SKM-1 treated with dmso at 0.1 percent for 144 hours (cell line): ENCODE measurements at regions not wholly inside any gene's neighbourhood (a gene's known extent, or its start where the extent isn't known, plus 50 kb on each side); places are given as distances from the start of the nearest gene placed in this dataset.
A peak's percentile ranks its signal among the peaks of the same experiment; 100 is the strongest.
"Not testable (repeated sequence)": the region's sequence is repeated elsewhere in the genome, so short reads cannot be mapped to it uniquely, and the experiment has no call there.

Source experiments
- DNase-seq: peaks from one replicate; lab custom pipeline; 2025; ENCODE audit not compliant: unreplicated experiment; lab: John Stamatoyannopoulos, UW

DNA sequence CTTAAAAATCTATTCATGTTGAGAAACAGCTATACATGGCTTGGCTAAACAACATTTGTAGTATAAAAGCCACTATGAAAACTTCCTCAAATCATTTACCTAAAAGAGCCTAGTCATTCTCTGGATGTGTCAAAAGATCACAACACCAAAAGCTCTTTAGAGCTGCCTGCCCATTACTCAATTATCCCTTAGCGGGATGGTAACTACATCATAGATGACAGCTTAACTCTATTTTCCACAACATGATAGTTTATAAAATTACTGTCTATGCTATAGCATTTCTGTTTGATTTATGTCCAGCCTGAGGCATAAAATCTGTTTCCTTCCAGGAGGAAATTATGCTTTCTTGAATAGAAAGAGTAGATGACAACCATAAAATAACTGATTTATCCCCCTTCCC lies 777.6 kb upstream of the HS3ST5 start:
- no peak for DNase-seq

DNA sequence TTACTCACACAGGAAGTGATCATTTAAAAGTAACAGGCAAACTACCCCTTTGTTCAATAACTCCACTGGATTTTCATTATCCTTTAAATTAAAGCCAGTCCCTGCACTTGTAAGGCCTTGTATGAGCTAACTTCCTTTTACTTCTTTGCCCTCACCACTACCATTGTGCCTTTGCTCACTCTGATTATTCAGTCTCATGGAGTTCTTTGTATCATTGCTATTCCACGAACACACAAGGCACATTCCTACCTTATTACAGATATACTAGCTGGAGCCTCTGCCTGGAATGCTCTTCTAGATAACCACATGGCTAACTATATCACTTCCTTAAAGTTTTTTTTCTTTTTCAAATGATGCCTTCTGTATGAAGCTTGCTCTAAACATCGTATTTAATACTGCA lies 748.6 kb upstream of the HS3ST5 start:
- DNase-seq, result no peak

DNA sequence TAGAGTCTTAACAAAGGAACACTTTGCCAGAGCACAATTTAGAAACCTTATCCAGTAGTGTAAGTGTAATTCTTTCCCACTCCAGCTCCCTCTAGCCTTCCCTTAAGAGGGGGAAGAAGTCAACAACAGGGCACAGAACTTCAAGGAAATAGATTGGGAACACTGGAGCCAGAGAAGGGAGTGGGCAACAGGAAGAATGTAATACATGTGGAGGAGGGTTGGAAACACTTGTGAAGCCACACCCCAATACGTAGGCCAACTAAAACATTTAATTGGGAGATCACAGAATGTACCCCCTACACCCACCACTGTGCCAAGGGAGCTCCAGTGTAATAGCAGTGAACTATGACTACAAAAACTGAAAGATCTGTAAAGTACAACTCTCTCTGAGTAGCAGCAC lies 735.7 kb upstream of the HS3ST5 start:
- no peak for DNase-seq

DNA sequence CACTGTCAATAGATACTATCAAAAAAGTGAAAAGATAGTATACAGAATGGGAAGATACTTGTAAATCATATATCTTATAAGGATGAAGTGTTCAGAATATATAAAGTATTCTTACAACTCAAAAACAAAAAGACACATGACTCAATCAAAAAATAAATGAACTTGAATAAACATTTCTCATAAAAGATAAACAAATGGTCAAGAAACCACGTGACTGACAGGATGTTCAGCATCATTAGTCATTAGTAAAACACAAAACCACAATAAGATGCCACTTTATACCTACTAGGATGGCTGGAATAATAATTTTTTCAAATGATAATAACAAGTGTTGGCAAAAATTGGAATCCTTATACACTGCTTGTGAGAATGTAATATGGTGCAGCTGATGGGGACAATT lies 729.1 kb upstream of the HS3ST5 start:
- no peak for DNase-seq

DNA sequence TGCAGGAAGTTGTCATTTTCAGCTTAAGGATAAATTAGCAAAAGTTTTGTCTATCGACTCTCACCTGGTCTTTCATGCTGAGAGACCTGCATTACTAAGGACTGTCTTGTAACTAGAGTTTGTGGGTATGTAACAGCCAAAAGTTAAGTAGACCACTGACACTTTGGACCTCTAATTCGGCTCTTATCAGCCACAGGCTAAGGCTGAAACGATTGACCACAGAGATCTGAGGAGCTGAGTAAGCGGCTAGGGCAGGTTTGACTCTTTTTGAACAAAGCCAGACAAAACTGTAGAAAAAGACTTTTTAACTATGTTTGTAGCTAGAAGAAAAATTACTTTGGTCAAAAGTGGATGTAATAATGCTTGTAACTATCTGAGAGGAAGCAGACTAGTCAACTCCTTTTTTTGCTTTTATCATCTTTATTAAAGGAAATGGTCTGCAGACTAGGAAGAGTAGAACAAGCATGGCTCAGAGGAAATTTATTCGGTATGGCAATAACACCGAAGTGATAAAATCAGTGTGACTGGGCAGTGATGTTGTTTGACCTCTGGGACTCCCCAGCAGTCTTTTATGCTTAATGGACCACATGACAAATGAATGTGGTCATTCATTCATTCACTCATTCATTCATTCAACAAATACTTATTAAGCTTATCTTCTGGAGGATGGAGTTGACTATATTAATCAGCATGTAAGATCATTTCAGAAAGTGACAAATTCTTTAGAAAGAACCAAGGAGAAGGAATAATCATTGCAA lies 725.0 kb upstream of the HS3ST5 start:
- no peak for DNase-seq

DNA sequence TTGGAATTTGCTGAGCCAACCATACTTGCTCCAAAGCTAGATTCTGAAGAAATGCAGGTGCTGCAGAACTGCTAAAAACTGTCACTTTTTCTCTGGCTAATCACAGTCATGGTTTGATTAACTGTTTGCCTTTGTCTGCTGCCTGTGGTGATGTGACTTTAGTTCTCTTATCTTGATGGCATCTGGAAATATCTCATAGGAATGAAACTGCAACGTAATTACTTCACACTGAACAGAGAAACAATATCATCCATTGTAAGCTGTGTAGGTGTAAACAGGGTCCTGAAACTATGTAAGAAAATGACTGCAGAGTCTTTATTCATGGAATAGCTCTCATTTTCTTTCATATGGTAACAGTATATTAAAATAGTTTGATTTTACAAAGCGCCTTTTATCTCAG lies 721.9 kb upstream of the HS3ST5 start:
- DNase-seq, result no peak

DNA sequence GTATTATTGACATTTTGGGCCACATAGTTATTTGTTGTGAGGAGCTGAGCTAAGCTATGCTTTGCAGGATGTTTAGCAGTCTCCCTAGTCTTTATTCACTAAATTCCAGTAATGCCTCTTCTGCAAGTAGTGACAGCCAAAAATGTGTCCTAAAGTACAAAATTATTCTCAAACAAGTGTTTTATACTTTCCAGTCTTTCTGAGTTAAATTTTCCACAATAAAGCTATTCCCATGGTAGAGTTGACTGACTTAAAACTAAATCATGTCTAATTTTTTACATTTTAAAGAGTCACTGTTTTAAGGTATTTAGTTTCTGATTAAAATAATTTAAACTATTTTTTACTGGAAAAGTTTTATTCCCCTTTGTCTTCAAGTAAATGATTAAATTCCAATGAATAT lies 717.8 kb upstream of the HS3ST5 start:
- no peak for DNase-seq

- no peak for DNase-seq
Observed at GRCh38 chr6:115058414-115059211, 715.8 kb upstream of the HS3ST5 start.

GRCh38 chr6:115055579-115055978 lies 712.8 kb upstream of the HS3ST5 start:
- DNase-seq, result no peak

- DNase-seq, result not testable (repeated sequence)
Observed at GRCh38 chr6:115054242-115054641, 711.4 kb upstream of the HS3ST5 start.

- no peak for DNase-seq
Observed at GRCh38 chr6:115053169-115053860, 710.5 kb upstream of the HS3ST5 start.

DNA sequence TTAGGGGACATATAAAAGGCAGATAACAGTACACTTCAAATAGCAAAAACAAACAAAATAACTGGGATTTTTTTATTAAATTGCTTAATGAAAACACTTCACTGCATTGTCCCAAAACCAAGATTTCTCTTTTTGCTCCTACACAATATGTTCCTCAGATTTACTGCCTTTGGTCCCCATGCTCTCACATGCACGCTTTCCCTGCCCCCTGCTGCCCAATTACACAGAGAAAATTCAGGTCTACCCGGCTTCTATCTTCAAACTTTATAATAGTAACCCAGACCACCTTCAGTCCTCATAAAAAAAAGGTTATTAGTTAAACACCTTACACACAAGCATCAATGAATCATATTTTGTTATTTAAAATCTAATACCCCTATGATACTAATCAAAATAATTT lies 673.8 kb upstream of the HS3ST5 start:
- no peak for DNase-seq

DNA sequence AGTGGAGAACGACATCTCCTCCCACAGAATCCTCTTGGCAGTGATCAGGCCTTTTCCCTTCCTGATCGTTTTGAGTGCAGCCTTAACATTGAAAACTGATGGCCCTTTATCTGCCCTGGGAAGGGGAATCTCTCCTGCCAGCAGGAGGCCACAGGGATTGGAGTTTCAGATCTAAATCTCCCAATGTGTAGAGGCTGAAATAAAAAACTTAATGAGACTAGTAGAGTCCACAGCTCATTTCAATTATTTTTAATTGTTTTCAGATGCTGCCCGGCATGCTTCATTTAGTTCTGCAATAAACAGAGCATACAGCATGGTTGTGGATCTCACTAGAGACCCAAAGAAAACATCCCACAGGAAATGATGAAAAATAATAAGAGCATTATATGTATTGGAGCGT lies 662.2 kb upstream of the HS3ST5 start:
- DNase-seq, result no peak

GRCh38 chr6:115004204-115004603 lies 661.4 kb upstream of the HS3ST5 start:
- DNase-seq, result no peak

DNA sequence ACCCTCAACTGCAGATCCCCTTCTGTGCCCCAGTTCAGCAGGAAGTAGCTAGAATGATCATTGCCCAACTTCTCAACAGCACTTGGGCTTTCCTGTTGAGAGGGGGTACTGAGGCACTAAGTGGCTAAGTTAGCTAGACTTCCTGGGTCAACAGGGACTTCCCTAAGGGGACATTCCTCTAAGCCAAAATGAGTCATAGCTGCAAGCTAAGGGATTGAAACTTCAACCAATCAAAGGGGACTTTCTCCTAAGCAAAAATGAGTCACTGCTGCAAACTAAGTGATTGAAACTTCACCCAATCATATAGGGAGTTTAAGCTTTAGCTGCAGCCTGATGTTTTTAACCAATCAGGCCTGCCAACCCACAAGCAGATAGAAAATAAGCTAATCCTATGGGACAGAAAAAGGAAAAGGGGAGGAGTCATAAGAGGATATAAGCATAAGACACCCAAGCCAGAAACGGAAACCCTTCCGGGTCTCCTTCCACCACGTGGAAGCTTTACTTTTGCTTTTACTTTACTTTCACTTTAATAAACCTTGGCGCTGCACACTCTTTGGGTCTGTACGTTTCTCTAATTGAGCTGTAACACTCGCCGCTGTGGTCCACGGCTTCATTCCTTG lies 659.0 kb upstream of the HS3ST5 start:
- no peak for DNase-seq

DNA sequence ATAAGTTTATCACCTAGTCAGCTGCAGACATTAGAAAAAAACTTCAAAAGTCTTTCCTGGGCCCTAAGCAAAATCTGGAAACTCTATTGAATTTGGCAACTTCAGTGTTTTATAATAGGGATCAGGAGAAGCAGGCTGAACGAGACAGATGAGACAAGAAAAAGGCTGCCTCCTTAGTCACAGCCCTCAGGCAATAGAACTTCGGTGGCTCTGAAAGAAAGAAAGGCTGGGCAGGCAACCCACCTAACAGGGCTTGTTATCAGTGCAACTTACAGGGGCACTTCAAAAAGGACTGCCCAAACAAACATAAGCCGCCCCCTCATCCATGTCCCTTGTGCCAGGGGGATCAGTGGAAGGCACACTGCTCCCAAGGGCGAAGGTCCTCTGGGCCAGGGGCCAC lies 657.9 kb upstream of the HS3ST5 start:
- DNase-seq, result no peak

GRCh38 chr6:114998492-114998891 lies 655.7 kb upstream of the HS3ST5 start:
- no peak for DNase-seq

- no peak for DNase-seq
Observed at GRCh38 chr6:114997813-114998292, 655.0 kb upstream of the HS3ST5 start.

DNA sequence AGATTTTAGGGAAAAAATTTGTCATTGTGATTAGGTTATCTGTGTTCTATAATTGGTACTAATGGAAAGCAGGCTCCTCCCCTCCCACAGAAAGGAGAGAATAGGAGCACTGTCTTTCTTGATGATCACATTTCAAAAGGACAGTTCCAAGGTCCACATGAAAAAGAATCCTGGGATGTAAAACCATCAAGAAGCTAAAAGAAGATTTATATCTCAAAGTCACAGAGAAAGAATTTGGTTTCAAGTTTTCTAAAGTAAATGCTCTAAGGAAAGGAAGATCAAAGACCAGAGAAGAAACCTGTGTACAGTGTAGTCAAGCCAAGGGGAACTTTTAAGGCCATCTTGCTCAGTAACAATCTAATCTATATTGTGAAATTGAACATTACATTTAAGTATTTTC lies 652.7 kb upstream of the HS3ST5 start:
- DNase-seq, result no peak

- peak; percentile 46 for DNase-seq
Observed at GRCh38 chr6:114989279-114989964, 646.6 kb upstream of the HS3ST5 start.

DNA sequence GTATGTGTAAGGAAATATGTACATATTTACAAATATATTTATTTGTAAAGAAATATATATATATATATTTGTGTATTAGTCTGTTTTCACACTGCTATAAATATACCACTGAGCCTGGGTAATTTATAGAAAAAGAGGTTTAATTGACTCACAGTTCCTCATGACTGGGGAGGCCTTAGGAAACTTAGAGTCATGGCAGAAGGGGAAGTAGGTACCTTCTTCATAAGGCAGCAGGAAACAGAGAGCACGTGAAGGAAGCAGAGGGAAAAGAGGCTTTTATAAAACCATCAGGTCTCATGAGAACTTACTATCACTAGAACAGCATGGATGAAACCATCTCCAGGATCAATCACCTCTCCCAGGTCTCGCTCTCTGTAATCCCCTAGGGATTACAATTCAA lies 644.5 kb upstream of the HS3ST5 start:
- DNase-seq, result peak; percentile 70
